AG04449 (cell line): ENCODE measurements at regions not wholly inside any gene's neighbourhood (a gene's known extent, or its start where the extent isn't known, plus 50 kb on each side); places are given as distances from the start of the nearest gene placed in this dataset.
A peak's percentile ranks its signal among the peaks of the same experiment; 100 is the strongest.

ENCODE experiments used
- CTCF ChIA-PET: fragments of 350-600 bp; formaldehyde crosslinking; extraction: SDS; loops from one replicate; lab custom pipeline; 2021; ENCODE audit warnings: antibody characterized with exemption; lab: Yijun Ruan, JAX
- POLR2A ChIA-PET: fragments of 400-600, 350-600 bp; formaldehyde crosslinking; extraction: SDS; loops from one replicate; lab custom pipeline; 2020; ENCODE audit warnings: antibody characterized with exemption, inconsistent platforms; lab: Yijun Ruan, JAX
- DNase-seq: peaks from one replicate; pipeline ENCODE4 v3.0.0-alpha.2; 2010; ENCODE audit warnings: low read depth, low spot score
- H3K4me3 ChIP-seq: 2 replicates; pipeline ENCODE4 v1.5.1; 2011; ENCODE audit warnings: low read depth, mild to moderate bottlenecking, control low read depth, low read length
- CTCF ChIP-seq: IDR thresholded peaks from one replicate; pipeline ENCODE4 v1.5.1; 2011; ENCODE audit warnings: mild to moderate bottlenecking, moderate library complexity, low read length, control low read depth, inconsistent platforms; ENCODE audit not compliant: insufficient read depth; ENCODE audit errors: missing control alignments

- DNase-seq = no peak
- CTCF ChIA-PET = interaction anchor here (0.6 to 1.5 kb wide), 12 partner anchors 12 to 177 kb away, joined by 3 to 8 read pairs (median 4); no protein-coding TSS in a partner anchor
- H3K4me3 ChIP-seq = no peak overlapping the region
- peak; percentile 80 for TF ChIP-seq CTCF
- POLR2A ChIA-PET = no interaction called here
Measured at GRCh38 chr6:30411515-30412207, 66.7 kb downstream of the RPP21 start.

DNA sequence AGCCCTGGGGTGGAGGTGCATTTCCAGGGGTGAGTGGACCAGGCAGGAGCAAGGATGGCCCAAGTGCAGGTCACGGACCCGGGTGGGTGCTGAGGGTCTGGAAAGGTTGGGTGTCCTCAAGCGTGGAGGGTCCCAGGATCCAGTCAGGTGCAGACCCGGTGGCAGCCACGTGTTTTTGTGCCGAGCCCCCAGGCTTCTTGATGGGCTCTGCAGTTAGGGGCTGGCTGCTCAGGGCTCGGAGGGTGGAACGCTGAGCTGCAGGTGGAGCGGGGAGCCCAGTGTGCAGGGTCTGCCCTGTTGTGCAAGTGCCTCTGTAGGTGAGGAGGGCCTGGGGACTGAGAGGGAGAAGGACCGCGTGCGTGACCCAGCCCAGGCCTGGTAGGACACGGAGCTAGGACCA lies 70.9 kb upstream of the HLA-E start:
- no peak for DNase-seq
- ChIA-PET CTCF (no interaction called here), POLR2A (no interaction called here)
- no peak overlapping the region for H3K4me3 ChIP-seq
- TF ChIP-seq CTCF = no peak

- POLR2A ChIA-PET = no interaction called here
- H3K4me3 ChIP-seq = no peak overlapping the region
- CTCF ChIA-PET = interaction anchor here (1.2 to 1.9 kb wide), 4 partner anchors 11 to 67 kb away, joined by 3 to 6 read pairs (median 4); no protein-coding TSS in a partner anchor
- no peak for DNase-seq
- no peak for TF ChIP-seq CTCF
Measured at GRCh38 chr6:30424549-30424948, 64.8 kb upstream of the HLA-E start.
